SU-DHL-6 (cell line): ENCODE measurements at regions not wholly inside any gene's neighbourhood (a gene's known extent, or its start where the extent isn't known, plus 50 kb on each side); places are given as distances from the start of the nearest gene placed in this dataset.

Source experiments
- H2AFZ ChIP-seq: fragments of 200-600 bp; sonication (generic); 2 replicates; pipeline ENCODE4 v1.6.1; 2014; ENCODE audit warnings: low read depth, mild to moderate bottlenecking, moderate library complexity, mixed read lengths, antibody characterized with exemption, low read length; ENCODE audit not compliant: severe bottlenecking
- H3F3A ChIP-seq: fragments of 200-600 bp; shearing (Covaris generic); 2 replicates; pipeline ENCODE4 v1.6.0; 2016; ENCODE audit warnings: antibody characterized with exemption, mild to moderate bottlenecking; ENCODE audit not compliant: insufficient read depth
- H3K27ac ChIP-seq: fragments of 200-600 bp; sonication (generic); 2 replicates; pipeline ENCODE4 v1.5.1; 2016; ENCODE audit warnings: low read depth, mild to moderate bottlenecking, low read length, moderate library complexity, mixed read lengths
- H3K27me3 ChIP-seq: fragments of 200-600 bp; sonication (generic), shearing (Covaris generic); 2 replicates; pipeline ENCODE4 v1.6.0; 2014; ENCODE audit warnings: mild to moderate bottlenecking, low read length
- H3K36me3 ChIP-seq: fragments of 200-600 bp; sonication (generic); 2 replicates; pipeline ENCODE4 v1.6.1; 2014; ENCODE audit warnings: mild to moderate bottlenecking, low read length, mixed read lengths
- H3K4me2 ChIP-seq: fragments of 300-600, 200-600 bp; shearing (Covaris generic), sonication (generic); 2 replicates; pipeline ENCODE4 v1.6.0; 2014; ENCODE audit warnings: low read length, low read depth, mild to moderate bottlenecking; ENCODE audit not compliant: poor library complexity, severe bottlenecking
- H3K4me3 ChIP-seq: fragments of 200-600 bp; sonication (generic); 2 replicates; pipeline ENCODE4 v1.5.1; 2014; ENCODE audit warnings: antibody characterized with exemption, low read length, mild to moderate bottlenecking, mixed read lengths; ENCODE audit not compliant: insufficient read depth, poor library complexity, severe bottlenecking
- H3K79me2 ChIP-seq: fragments of 200-600 bp; sonication (generic); 2 replicates; pipeline ENCODE4 v1.6.1; 2014; ENCODE audit warnings: mild to moderate bottlenecking, low read length, moderate library complexity; ENCODE audit not compliant: insufficient read depth
- H3K9ac ChIP-seq: fragments of 200-600 bp; sonication (generic); 2 replicates; pipeline ENCODE4 v1.7.0; 2014; ENCODE audit warnings: mild to moderate bottlenecking, low read length
- H3K9me2 ChIP-seq: fragments of 200-600 bp; sonication (generic); replicated peaks from 2 replicates; pipeline ENCODE4 v1.6.1; 2014; ENCODE audit warnings: low read length; ENCODE audit not compliant: insufficient read depth
- H3K9me3 ChIP-seq: fragments of 200-600 bp; sonication (generic); 2 replicates; pipeline ENCODE4 v1.6.1; 2014; ENCODE audit warnings: low read length, mixed read lengths; ENCODE audit not compliant: insufficient read depth
- H4K20me1 ChIP-seq: fragments of 200-600 bp; sonication (generic); 2 replicates; pipeline ENCODE4 v1.6.1; 2014; ENCODE audit warnings: low read depth, mild to moderate bottlenecking, antibody characterized with exemption, low read length, moderate library complexity, mixed read lengths
- EZH2phosphoT487 ChIP-seq: fragments of 200-600 bp; sonication (generic), shearing (Covaris generic); conservative IDR thresholded peaks from 2 replicates; pipeline ENCODE4 v1.6.1; 2018; ENCODE audit warnings: mild to moderate bottlenecking, antibody characterized with exemption, low read length, moderate library complexity, mixed read lengths
- TF ChIP-seq, protein P1 (sequence below): fragments of 200-600 bp; sonication (generic); IDR thresholded peaks from one replicate; pipeline ENCODE4 v1.5.1; 2017; ENCODE audit warnings: antibody characterized with exemption, mild to moderate bottlenecking, low read length, moderate library complexity; ENCODE audit not compliant: insufficient read depth, poor library complexity, severe bottlenecking

DNA sequence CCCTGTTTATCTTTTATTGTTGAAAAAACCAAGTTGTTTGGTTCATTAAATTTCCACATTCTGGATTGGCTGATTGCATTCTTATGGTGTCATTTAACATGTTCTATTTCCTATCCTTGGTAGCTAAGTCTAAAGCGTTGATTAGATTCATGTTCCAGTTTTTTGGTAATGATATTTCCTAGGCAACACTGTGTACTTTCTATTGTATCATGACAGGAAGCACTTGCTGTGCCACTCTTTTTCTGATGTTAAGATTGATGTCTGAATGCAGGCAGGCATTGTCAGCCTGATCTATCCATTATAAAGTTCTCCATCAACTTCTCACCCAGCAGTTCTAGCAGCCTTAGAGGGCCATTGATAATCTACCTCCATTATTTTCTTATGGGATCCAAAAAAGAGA is 91.1 kb upstream of the ARID2 start:
- H3K27me3 ChIP-seq: no peaks in the 10 kb centered on the region
- no peak for TF ChIP-seq EZH2phosphoT487
- TF ChIP-seq, protein P1, sequence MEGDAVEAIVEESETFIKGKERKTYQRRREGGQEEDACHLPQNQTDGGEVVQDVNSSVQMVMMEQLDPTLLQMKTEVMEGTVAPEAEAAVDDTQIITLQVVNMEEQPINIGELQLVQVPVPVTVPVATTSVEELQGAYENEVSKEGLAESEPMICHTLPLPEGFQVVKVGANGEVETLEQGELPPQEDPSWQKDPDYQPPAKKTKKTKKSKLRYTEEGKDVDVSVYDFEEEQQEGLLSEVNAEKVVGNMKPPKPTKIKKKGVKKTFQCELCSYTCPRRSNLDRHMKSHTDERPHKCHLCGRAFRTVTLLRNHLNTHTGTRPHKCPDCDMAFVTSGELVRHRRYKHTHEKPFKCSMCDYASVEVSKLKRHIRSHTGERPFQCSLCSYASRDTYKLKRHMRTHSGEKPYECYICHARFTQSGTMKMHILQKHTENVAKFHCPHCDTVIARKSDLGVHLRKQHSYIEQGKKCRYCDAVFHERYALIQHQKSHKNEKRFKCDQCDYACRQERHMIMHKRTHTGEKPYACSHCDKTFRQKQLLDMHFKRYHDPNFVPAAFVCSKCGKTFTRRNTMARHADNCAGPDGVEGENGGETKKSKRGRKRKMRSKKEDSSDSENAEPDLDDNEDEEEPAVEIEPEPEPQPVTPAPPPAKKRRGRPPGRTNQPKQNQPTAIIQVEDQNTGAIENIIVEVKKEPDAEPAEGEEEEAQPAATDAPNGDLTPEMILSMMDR: no peak
- H2AFZ ChIP-seq: no peak overlapping the region
- H3K9ac ChIP-seq: no peak overlapping the region
- H3K27ac ChIP-seq: no peak overlapping the region
- no peaks in the 10 kb centered on the region for H3K9me3 ChIP-seq
- no peaks in the 10 kb centered on the region for H3K79me2 ChIP-seq
- no peaks in the 10 kb centered on the region for H3K9me2 ChIP-seq
- H3K4me3 ChIP-seq: no peak overlapping the region
- H3K4me2 ChIP-seq: no peak overlapping the region
- no peaks in the 10 kb centered on the region for H3K36me3 ChIP-seq
- no peaks in the 10 kb centered on the region for H3F3A ChIP-seq
- H4K20me1 ChIP-seq: no peaks in the 10 kb centered on the region

DNA sequence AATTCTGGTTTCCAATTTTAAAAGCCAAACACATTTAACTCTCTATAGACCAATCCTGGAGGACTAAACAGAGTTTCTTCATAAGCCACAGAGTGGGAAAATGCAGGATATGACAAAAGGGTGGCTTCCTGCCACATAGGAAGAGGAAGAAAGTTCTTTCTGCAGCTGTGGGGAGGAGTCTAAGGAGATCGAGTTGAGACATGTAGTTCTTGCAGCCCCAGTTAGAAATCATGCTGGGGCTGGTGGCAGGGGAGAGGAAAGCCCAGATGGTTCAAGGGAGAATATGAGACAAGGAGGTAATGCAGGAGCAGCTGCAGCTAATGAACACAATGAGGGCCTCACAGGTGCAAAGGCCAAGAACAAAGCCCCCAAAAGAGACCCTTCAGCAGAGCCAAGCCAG is 85.0 kb upstream of the ARID2 start:
- Histone ChIP-seq H3K9ac (no peak overlapping the region), H4K20me1 (no peaks in the 10 kb centered on the region), H3K9me3 (no peaks in the 10 kb centered on the region), H3K27ac (no peak overlapping the region), H3K9me2 (no peaks in the 10 kb centered on the region), H3K27me3 (no peaks in the 10 kb centered on the region), H2AFZ (no peak overlapping the region), H3K4me3 (no peak overlapping the region), H3F3A (no peaks in the 10 kb centered on the region), H3K4me2 (no peak overlapping the region), H3K36me3 (no peaks in the 10 kb centered on the region), H3K79me2 (no peaks in the 10 kb centered on the region)
- TF ChIP-seq EZH2phosphoT487: no peak
- TF ChIP-seq, protein P1: no peak

DNA sequence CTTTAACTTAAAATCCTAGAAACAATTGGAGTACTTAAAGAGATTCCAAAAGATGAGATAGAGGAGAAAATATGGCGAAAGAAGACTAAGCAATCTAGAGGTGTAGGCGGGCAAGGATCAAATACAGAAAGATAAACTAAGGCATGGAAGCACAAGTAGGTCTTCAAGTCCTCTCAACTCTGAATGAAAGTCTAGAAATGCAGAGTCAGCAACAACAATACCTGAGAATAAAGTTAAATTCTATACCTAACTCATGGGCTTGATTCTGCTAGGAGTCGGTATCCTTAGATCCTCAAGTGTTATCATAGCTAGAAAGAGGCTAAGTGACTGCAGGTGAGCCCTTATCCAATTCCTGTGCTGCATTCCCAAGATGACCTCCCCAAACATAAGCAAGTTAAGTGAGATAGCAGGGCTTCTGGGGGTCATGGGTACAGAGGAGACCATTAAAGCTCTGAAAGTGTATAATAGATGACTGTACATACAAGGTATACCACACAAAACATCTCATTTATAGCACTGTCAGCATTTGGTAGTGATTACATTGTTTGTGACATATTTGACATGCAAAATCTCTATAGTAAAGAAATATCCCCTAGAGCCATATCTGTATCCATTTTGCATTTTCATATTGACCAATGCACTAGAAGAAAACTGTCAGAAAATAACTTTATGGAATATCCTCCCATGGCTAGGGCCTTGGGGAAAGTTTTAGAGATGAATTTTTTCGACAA is 82.5 kb upstream of the ARID2 start:
- Histone ChIP-seq H4K20me1 (no peaks in the 10 kb centered on the region), H3K4me3 (no peak overlapping the region), H3K36me3 (no peaks in the 10 kb centered on the region), H3K27me3 (no peaks in the 10 kb centered on the region), H3K4me2 (no peak overlapping the region), H3K9me3 (no peaks in the 10 kb centered on the region), H3K79me2 (no peaks in the 10 kb centered on the region), H3K9me2 (no peaks in the 10 kb centered on the region), H3K9ac (no peak overlapping the region), H3K27ac (no peak overlapping the region), H3F3A (no peaks in the 10 kb centered on the region), H2AFZ (no peak overlapping the region)
- TF ChIP-seq, protein P1: no peak
- no peak for TF ChIP-seq EZH2phosphoT487
